ENCODE measurements at regions not wholly inside any gene's neighbourhood (a gene's known extent, or its start where the extent isn't known, plus 50 kb on each side); places are given as distances from the start of the nearest gene placed in this dataset.

GRCh38 chr5:171535162-171535561 is 115.7 kb downstream of the FGF18 start:
- no peak for FAIRE-seq
- Histone ChIP-seq H2AFZ (ENCODE audit: low read length) (no peak overlapping the region), H3K79me2 (ENCODE audit: control insufficient read depth in 1 of 2, insufficient read depth in 2 of 2, low read length in 2 of 2) (no peaks in the 10 kb centered on the region), H4K91ac (replicated peaks; ENCODE audit: insufficient read length, low read length) (no peak overlapping the region), H2AK5ac (ENCODE audit: low read depth, low read length) (no peak overlapping the region; the same call in 1 of the 2 replicates), H3K27ac (ENCODE audit: low read depth, low read length) (no peak overlapping the region), H3K4ac (replicated peaks; ENCODE audit: insufficient read length, low read depth, low read length) (no peak overlapping the region), H4K8ac (ENCODE audit: extremely low read depth, insufficient read depth, low read length) (no peak overlapping the region), H3K79me1 (ENCODE audit: low read depth, low read length) (no peaks in the 10 kb centered on the region), H3K9ac (replicated peaks in 1 of 4; ENCODE audit: extremely low read depth in 1 of 4, low read depth in 3 of 4, low read length in 3 of 4) (no peak overlapping the region), H4K20me1 (replicated peaks in 1 of 2; ENCODE audit: control insufficient read depth in 1 of 2, insufficient read depth in 2 of 2, low read length in 2 of 2) (no peaks in the 10 kb centered on the region), H3K18ac (ENCODE audit: extremely low read depth, low read length) (0 out of 2 replicates have a peak overlapping the region, but pooled peaks have one; percentile 86), H2BK5ac (ENCODE audit: low read depth, low read length) (peak overlapping the region; percentile 57; the same call in 1 of the 2 replicates), H3K9me3 (ENCODE audit: insufficient read depth in 2 of 2, low read depth in 1 of 2, low read length in 1 of 2) (no peaks in the 10 kb centered on the region), H3K36me3 (ENCODE audit: control insufficient read depth in 2 of 4, insufficient read depth in 4 of 4, low read length in 3 of 4) (no peaks in the 10 kb centered on the region), H3K4me2 (ENCODE audit: insufficient read depth in 1 of 2, low read depth in 2 of 2, low read length in 2 of 2) (peak overlapping the region in 1 of 2 experiments; percentile 21; a peak in 1 of 4 replicates), H3K23ac (ENCODE audit: insufficient read length) (no peak overlapping the region), H3K27me3 (replicated peaks in 1 of 4; ENCODE audit: control insufficient read depth in 3 of 4, extremely low read depth in 1 of 4, insufficient read depth in 3 of 4, low read length in 3 of 4) (peaks cover 0 to 2% (median 0%) of the 10 kb centered on the region in 4 experiments; a peak in 1 of 7 replicates), H3K23me2 (ENCODE audit: low read depth, low read length) (no peaks in the 10 kb centered on the region), H2BK15ac (ENCODE audit: low read length) (no peak overlapping the region), H3K4me3 (ENCODE audit: extremely low read depth in 1 of 4, insufficient read depth in 2 of 4, low read depth in 3 of 4, low read length in 4 of 4) (peak overlapping the region in 1 of 4 experiments; percentile 22; a peak in 1 of 8 replicates), H2BK20ac (ENCODE audit: low read length) (no peak overlapping the region; the same call in 1 of the 2 replicates), H4K5ac (ENCODE audit: insufficient read length, low read depth, low read length) (no peak overlapping the region), H3K4me1 (replicated peaks in 1 of 4; ENCODE audit: control insufficient read depth in 3 of 4, insufficient read depth in 4 of 4, low read length in 3 of 4) (peaks cover 2 to 11% (median 8%) of the 10 kb centered on the region in 4 experiments; a peak in 4 of 7 replicates), H3K14ac (ENCODE audit: insufficient read length) (no peak overlapping the region), H2BK12ac (ENCODE audit: low read depth, low read length) (no peak overlapping the region), H2BK120ac (replicated peaks; ENCODE audit: low read depth, low read length) (no peak overlapping the region), H3K56ac (replicated peaks; ENCODE audit: insufficient read length, low read depth, low read length) (no peak overlapping the region)
- peak in 1 of 2 experiments; percentile 32 for DNase-seq (ENCODE audit: low read depth in 1 of 2, low spot score in 2 of 2)
- ChIA-PET POLR2A (ENCODE audit: partially characterized antibody) (interaction anchor here (0.7 kb wide), 1 partner anchor 14 kb away, joined by 3 read pairs; no protein-coding TSS in a partner anchor), CTCF (ENCODE audit: partially characterized antibody) (interaction anchor here (0.7 to 1.2 kb wide), 5 partner anchors 15 to 117 kb away, joined by 3 to 4 read pairs (median 3); no protein-coding TSS in a partner anchor)
- 21% methylated on average over 1 of the region's 1 CpG; no CpG with 5 or more reads in 1 of the 2 experiments for WGBS, 2 experiments (ENCODE audit: extremely low coverage in 1 of 2, insufficient coverage in 1 of 2, insufficient read length in 1 of 2, insufficient replicate concordance in 2 of 2, low coverage in 1 of 2, low lambda C conversion rate in 2 of 2, missing lambda C conversion rate in 1 of 2)
- TF ChIP-seq KDM1A (IDR thresholded peaks at IDR 0.05; ENCODE audit: borderline replicate concordance, low read length) (no peak), RFX5 (IDR thresholded peaks at IDR 0.05; ENCODE audit: borderline replicate concordance, low read depth, low read length) (no peak), EP300 (IDR thresholded peaks at IDR 0.05; ENCODE audit: borderline replicate concordance in 1 of 2, low read depth in 2 of 2, low read length in 2 of 2) (no peak), SP2 (IDR thresholded peaks at IDR 0.05; ENCODE audit: low read length) (no peak), RXRA (IDR thresholded peaks at IDR 0.05; ENCODE audit: insufficient read depth, low read depth, low read length) (no peak), CTCF (IDR thresholded peaks at IDR 0.05; ENCODE audit: control extremely low read depth in 1 of 3, insufficient read depth in 1 of 3, low read depth in 1 of 3, low read length in 3 of 3) (no peak), E2F6 (IDR thresholded peaks at IDR 0.05) (no peak), MAX (IDR thresholded peaks at IDR 0.05) (no peak), GABPA (IDR thresholded peaks at IDR 0.05; ENCODE audit: borderline replicate concordance, insufficient read depth, low read length) (no peak)

Data from H1 (cell line).